ENCODE measurements at regions not wholly inside any gene's neighbourhood (a gene's known extent, or its start where the extent isn't known, plus 50 kb on each side); places are given as distances from the start of the nearest gene placed in this dataset.

GRCh38 chr4:10897076-10897475 lies 212.5 kb upstream of the CLNK start (continued):
- TF ChIP-seq, protein P1, sequence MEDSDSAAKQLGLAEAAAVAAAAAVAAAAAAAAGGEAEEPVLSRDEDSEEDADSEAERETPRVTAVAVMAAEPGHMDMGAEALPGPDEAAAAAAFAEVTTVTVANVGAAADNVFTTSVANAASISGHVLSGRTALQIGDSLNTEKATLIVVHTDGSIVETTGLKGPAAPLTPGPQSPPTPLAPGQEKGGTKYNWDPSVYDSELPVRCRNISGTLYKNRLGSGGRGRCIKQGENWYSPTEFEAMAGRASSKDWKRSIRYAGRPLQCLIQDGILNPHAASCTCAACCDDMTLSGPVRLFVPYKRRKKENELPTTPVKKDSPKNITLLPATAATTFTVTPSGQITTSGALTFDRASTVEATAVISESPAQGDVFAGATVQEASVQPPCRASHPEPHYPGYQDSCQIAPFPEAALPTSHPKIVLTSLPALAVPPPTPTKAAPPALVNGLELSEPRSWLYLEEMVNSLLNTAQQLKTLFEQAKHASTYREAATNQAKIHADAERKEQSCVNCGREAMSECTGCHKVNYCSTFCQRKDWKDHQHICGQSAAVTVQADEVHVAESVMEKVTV (CRISPR knock-in tag; IDR thresholded peaks at IDR 0.05) = no peak
- TF ChIP-seq ZNF764 (CRISPR knock-in tag; IDR thresholded peaks at IDR 0.05; ENCODE audit: low read depth) (no peak), PTTG1 (tag; IDR thresholded peaks at IDR 0.05; ENCODE audit: low read depth) (no peak), RREB1 (CRISPR knock-in tag; IDR thresholded peaks at IDR 0.05) (no peak), DNMT1 (IDR thresholded peaks at IDR 0.05) (no peak), FOS (IDR thresholded peaks at IDR 0.05; ENCODE audit: extremely low read depth, insufficient read length) (no peak), HDAC1 (IDR thresholded peaks at IDR 0.05) (no peak), THRA (IDR thresholded peaks at IDR 0.05) (no peak), MCM5 (IDR thresholded peaks at IDR 0.05; ENCODE audit: low read depth) (no peak)
- TF ChIP-seq, protein P2, sequence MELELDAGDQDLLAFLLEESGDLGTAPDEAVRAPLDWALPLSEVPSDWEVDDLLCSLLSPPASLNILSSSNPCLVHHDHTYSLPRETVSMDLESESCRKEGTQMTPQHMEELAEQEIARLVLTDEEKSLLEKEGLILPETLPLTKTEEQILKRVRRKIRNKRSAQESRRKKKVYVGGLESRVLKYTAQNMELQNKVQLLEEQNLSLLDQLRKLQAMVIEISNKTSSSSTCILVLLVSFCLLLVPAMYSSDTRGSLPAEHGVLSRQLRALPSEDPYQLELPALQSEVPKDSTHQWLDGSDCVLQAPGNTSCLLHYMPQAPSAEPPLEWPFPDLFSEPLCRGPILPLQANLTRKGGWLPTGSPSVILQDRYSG (tag; conservative IDR thresholded peaks at IDR 0.05; ENCODE audit: low read depth) = no peak
